Testis (tissue), 2 donors: ENCODE measurements at regions not wholly inside any gene's neighbourhood (a gene's known extent, or its start where the extent isn't known, plus 50 kb on each side); places are given as distances from the start of the nearest gene placed in this dataset.

Experiments
- DNase-seq: peaks from one replicate; pipeline ENCODE4 v3.0.0-alpha.2; 2019
- H3K27ac ChIP-seq, 2 donors: fragments of 200-600 bp; sonication (generic); one replicate each; pipeline ENCODE4 v1.5.1; 2019
- H3K27me3 ChIP-seq: fragments of 200-600 bp; sonication (generic); one replicate; pipeline ENCODE4 v1.5.1; 2019
- H3K36me3 ChIP-seq: fragments of 200-600 bp; sonication (generic); one replicate; pipeline ENCODE4 v1.5.1; 2017; ENCODE audit warnings: low read depth; ENCODE audit errors: missing control alignments
- H3K4me1 ChIP-seq: fragments of 200-600 bp; sonication (generic); one replicate; pipeline ENCODE4 v1.5.1; 2019
- H3K4me3 ChIP-seq, 2 donors: fragments of 200-600 bp; sonication (generic); one replicate each; pipeline ENCODE4 v1.5.1; 2017 to 2019
- H3K9me3 ChIP-seq: fragments of 200-600 bp; sonication (generic); one replicate; pipeline ENCODE4 v1.5.1; 2017
- CTCF ChIP-seq, 3 experiments: fragments of 450-650 bp in 2 of 3; fragments of 200-600 bp in 1 of 3; sonication (generic) in 1 of 3; IDR thresholded peaks; one replicate each; pipeline ENCODE4 v1.5.1; 2016 to 2019; ENCODE audit warnings: antibody characterized with exemption in 3 of 3, mild to moderate bottlenecking in 2 of 3, moderate library complexity in 1 of 3
- POLR2A ChIP-seq: fragments of 450-650 bp; IDR thresholded peaks from one replicate; pipeline ENCODE4 v1.6.1; 2017; ENCODE audit warnings: antibody characterized with exemption, mild to moderate bottlenecking, moderate library complexity
- WGBS, 2 donors: methylation state at CpG; one replicate each; pipeline ENCODE4 v1.1.5; 2018; 5-methylcytosine and 5-hydroxymethylcytosine counted together
- intact Hi-C: fragments of 100-400 bp; cut with DNase I; formaldehyde crosslinking; loops from one replicate; pipeline ENCODE4 v1.15.1; 2023; ENCODE audit warnings: low total_unique reads

DNA sequence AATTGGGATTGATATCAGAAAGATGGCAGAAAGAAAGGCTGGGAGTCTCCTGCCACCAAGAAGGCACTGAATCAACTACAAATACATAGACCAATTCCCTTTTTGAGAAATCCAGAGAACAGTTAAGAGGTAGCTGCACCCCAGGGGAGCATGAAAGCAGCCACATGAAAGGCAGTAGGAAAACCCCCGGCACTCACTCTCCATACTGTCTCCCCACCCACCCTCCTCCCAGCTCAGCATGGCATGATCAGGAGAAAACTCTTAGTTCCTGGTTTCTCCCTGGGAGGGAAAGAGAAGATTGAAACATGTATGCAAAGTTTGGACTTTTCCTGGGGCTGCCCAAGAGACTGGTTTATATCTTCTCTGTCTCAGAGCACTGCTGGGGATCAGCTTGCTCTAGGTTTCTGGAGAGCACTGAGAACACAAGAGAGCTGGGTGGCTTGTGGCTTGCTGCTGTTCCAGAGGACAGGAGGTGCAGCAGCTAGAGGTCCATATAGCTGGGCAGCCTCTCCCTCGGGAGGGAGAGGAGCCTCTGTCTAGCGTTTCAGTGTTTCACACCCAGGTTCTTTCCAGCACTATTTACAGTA lies 305.7 kb downstream of the PDGFC start:
- no peak overlapping the region for H3K4me3 ChIP-seq
- 81 to 89% methylated on average over 3 of the region's 3 CpGs for WGBS, 2 donors
- H3K27ac ChIP-seq = no peak overlapping the region
- no peaks in the 10 kb centered on the region for H3K36me3 ChIP-seq
- intact Hi-C loops = no loop called here
- H3K4me1 ChIP-seq = no peaks in the 10 kb centered on the region
- TF ChIP-seq CTCF (IDR thresholded peaks at IDR 0.05) = no peak
- no peak for TF ChIP-seq POLR2A
- H3K9me3 ChIP-seq = no peaks in the 10 kb centered on the region
- DNase-seq = no peak
- no peaks in the 10 kb centered on the region for H3K27me3 ChIP-seq

DNA sequence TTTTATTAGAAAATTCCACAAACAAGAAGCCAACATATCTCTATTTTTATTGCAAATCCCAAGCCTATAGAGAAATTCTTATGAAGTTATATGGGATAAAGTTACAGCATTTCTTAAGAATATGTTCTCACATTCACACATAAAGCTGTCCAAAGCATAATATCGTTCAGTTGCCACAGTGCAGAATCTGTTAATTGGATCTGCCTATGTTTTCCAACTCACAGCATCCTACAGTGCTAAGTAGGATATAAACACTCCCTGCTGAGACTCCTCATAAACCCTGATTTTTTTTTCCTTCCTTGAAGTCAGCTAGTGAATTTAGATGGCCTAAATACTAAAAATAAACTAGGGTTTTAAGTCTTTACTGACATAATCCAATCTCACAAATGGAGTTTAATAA lies 307.9 kb downstream of the PDGFC start:
- TF ChIP-seq CTCF (IDR thresholded peaks at IDR 0.05) (no peak), POLR2A (no peak)
- H3K27me3 ChIP-seq = no peaks in the 10 kb centered on the region
- no peak overlapping the region for H3K27ac ChIP-seq
- H3K36me3 ChIP-seq = no peaks in the 10 kb centered on the region
- 73 to 80% methylated on average over 1 of the region's 1 CpG for WGBS, 2 donors
- DNase-seq = no peak
- H3K4me1 ChIP-seq = no peaks in the 10 kb centered on the region
- H3K4me3 ChIP-seq = no peak overlapping the region
- H3K9me3 ChIP-seq = no peaks in the 10 kb centered on the region
- intact Hi-C loops = no loop called here

DNA sequence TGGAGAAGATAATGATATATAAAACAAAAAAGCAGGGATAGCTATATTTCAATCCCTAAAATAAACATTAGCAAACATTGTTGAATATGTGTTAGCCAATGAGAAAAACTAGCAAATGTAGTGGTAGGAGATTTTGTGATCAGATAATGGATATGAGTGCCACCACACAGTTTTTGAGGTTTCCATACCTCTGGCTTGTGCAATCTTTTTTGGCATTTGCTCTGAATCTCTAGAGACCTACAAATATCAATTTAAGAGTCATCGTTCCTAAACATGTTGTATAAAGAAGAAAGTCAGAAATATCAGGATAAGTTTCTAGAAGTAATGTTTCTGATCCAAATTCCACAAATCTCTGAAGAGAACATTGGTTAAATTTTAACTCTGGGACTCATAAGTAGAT lies 308.7 kb downstream of the PDGFC start:
- no peaks in the 10 kb centered on the region for H3K9me3 ChIP-seq
- TF ChIP-seq CTCF (IDR thresholded peaks at IDR 0.05) = no peak
- TF ChIP-seq POLR2A = no peak
- no peaks in the 10 kb centered on the region for H3K36me3 ChIP-seq
- WGBS, 2 donors = 75 to 79% methylated on average over 1 of the region's 1 CpG
- no peaks in the 10 kb centered on the region for H3K4me1 ChIP-seq
- no peak for DNase-seq
- no peak overlapping the region for H3K4me3 ChIP-seq
- intact Hi-C loops = no loop called here
- no peaks in the 10 kb centered on the region for H3K27me3 ChIP-seq
- no peak overlapping the region for H3K27ac ChIP-seq

GRCh38 chr4:156661555-156661954 lies 310.0 kb downstream of the PDGFC start:
- Histone ChIP-seq H3K4me3 (no peak overlapping the region), H3K27me3 (no peaks in the 10 kb centered on the region), H3K27ac (no peak overlapping the region), H3K4me1 (no peaks in the 10 kb centered on the region), H3K9me3 (no peaks in the 10 kb centered on the region), H3K36me3 (no peaks in the 10 kb centered on the region)
- no peak for DNase-seq
- TF ChIP-seq CTCF (IDR thresholded peaks at IDR 0.05) = no peak
- TF ChIP-seq POLR2A = no peak
- 94 to 97% methylated on average over 1 of the region's 1 CpG for WGBS, 2 donors
- intact Hi-C loops = no loop called here

DNA sequence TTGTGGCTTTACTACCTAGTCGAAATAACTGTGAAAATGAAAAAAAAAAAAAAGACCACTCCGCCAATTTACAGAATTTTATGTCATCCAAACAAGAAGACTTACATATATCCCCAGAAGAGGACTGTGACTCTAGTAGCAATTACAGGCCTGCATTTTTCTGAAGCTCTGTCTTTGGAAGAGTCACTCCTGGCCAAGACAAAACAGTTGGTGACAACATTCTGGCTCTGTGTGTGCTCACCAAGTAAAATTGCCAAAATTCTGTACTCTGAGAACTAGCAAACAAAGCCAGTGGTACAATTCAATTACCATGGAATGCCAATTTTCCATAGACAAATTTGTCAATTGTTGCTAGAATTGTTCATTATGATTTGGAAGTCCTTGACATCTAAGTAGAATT lies 311.1 kb downstream of the PDGFC start:
- intact Hi-C loops = no loop called here
- no peak for DNase-seq
- Histone ChIP-seq H3K36me3 (no peaks in the 10 kb centered on the region), H3K4me3 (no peak overlapping the region), H3K27ac (no peak overlapping the region), H3K27me3 (no peaks in the 10 kb centered on the region), H3K4me1 (no peaks in the 10 kb centered on the region), H3K9me3 (no peaks in the 10 kb centered on the region)
- WGBS, 2 donors = 91 to 94% methylated on average over 2 of the region's 2 CpGs
- TF ChIP-seq CTCF (IDR thresholded peaks at IDR 0.05) = no peak
- TF ChIP-seq POLR2A = no peak
